ENCODE measurements at regions not wholly inside any gene's neighbourhood (a gene's known extent, or its start where the extent isn't known, plus 50 kb on each side); places are given as distances from the start of the nearest gene placed in this dataset.

GRCh38 chr12:64983771-64984278 is 137.3 kb downstream of the WIF1 start:
- Histone ChIP-seq H3K56ac (ENCODE audit: insufficient read length, low read depth, low read length) (no peak overlapping the region), H3K79me1 (ENCODE audit: insufficient read depth, low read depth, low read length, poor library complexity, severe bottlenecking) (no peaks in the 10 kb centered on the region), H4K91ac (ENCODE audit: insufficient read length, low read depth, low read length) (no peak overlapping the region), H3T11ph (ENCODE audit: low read length) (no peak overlapping the region), H4K20me1 (ENCODE audit: control insufficient read depth, insufficient read depth, insufficient read length) (no peaks in the 10 kb centered on the region), H4K5ac (ENCODE audit: insufficient read length, low read depth, low read length) (no peak overlapping the region), H3K23me2 (ENCODE audit: insufficient read length, low read depth, low read length, poor library complexity, severe bottlenecking) (no peaks in the 10 kb centered on the region), H2AK5ac (ENCODE audit: insufficient read length, low read length) (no peak overlapping the region), H3K27ac (ENCODE audit: insufficient read length, low read depth, low read length) (no peak overlapping the region), H3K18ac (ENCODE audit: insufficient read length, low read depth, low read length) (no peak overlapping the region), H2BK120ac (ENCODE audit: low read depth, low read length, poor library complexity, severe bottlenecking) (no peak overlapping the region), H2BK12ac (ENCODE audit: insufficient read length, low read depth, low read length) (no peak overlapping the region), H3K4me2 (ENCODE audit: insufficient read depth, insufficient read length, low read length) (no peak overlapping the region), H2BK15ac (ENCODE audit: low read depth, low read length) (no peak overlapping the region), H2BK5ac (ENCODE audit: insufficient read length, low read length) (no peak overlapping the region), H3K14ac (ENCODE audit: insufficient read depth, low read length) (no peak overlapping the region), H2BK20ac (ENCODE audit: low read depth, low read length, poor library complexity, severe bottlenecking) (no peak overlapping the region), H3K79me2 (ENCODE audit: insufficient read depth, low read length) (no peaks in the 10 kb centered on the region; the same call in 1 of the 2 replicates), H3K9ac (ENCODE audit: extremely low read depth, insufficient read length, low read length) (no peak overlapping the region), H3K27me3 (ENCODE audit: insufficient read depth, low read length) (no peaks in the 10 kb centered on the region), H3K4me1 (ENCODE audit: insufficient read depth, low read length) (no peaks in the 10 kb centered on the region), H2AFZ (ENCODE audit: low read length) (no peak overlapping the region), H4K8ac (replicated peaks; ENCODE audit: insufficient read length, low read depth, low read length) (no peak overlapping the region), H3K23ac (ENCODE audit: insufficient read length, low read depth, low read length) (no peak overlapping the region), H3K4ac (ENCODE audit: low read depth, low read length) (no peak overlapping the region), H3K9me3 (ENCODE audit: control insufficient read depth, low read depth, low read length) (peaks cover 4% of the 10 kb centered on the region)
- DNase-seq, result no peak
- WGBS (ENCODE audit: extremely low coverage, insufficient read length, low lambda C conversion rate), result no CpG with 5 or more reads among the region's 3 CpGs
- no peak for TF ChIP-seq CTCF (conservative IDR thresholded peaks at IDR 0.05)
- Mint-ChIP-seq H3K4me1 (peaks cover 0 to 2% of the 10 kb centered on the region in 2 experiments; a peak in 1 of 4 replicates), H3K4me3 (no peak overlapping the region), H3K9me3 (peaks cover 15 to 30% of the 10 kb centered on the region in 2 experiments), H3K27me3 (ENCODE audit: low read depth) (no peaks in the 10 kb centered on the region), H3K27ac (peak overlapping the region in 1 of 3 experiments; percentile 85; a peak in 2 of 7 replicates), H3K36me3 (ENCODE audit: insufficient read depth in 1 of 3, low read depth in 3 of 3) (peaks cover 30 to 38% (median 33%) of the 10 kb centered on the region in 3 experiments)
